Right cardiac atrium (tissue), 5 donors: ENCODE measurements at regions not wholly inside any gene's neighbourhood (a gene's known extent, or its start where the extent isn't known, plus 50 kb on each side); places are given as distances from the start of the nearest gene placed in this dataset.

Experiments
- ATAC-seq, 2 donors: fragments of 200-7000 bp; cut with Tn5 transposase; one replicate each; pipeline versions ENCODE4 v1.8.0 to v1.9.1; 2020; ENCODE audit warnings: moderate library complexity in 2 of 2, mild to moderate bottlenecking in 1 of 2
- DNase-seq, 3 donors: peaks; one replicate each; pipeline ENCODE4 v3.0.0-alpha.2; 2020
- H3K27ac ChIP-seq: one replicate; pipeline ENCODE4 v1.5.1; 2013; ENCODE audit warnings: mild to moderate bottlenecking, low read length, control low read depth, moderate library complexity
- H3K27me3 ChIP-seq: one replicate; pipeline ENCODE4 v1.6.1; 2013; ENCODE audit not compliant: control insufficient read depth, insufficient read depth
- H3K4me1 ChIP-seq: one replicate; pipeline ENCODE4 v1.6.1; 2013; ENCODE audit warnings: low read length; ENCODE audit not compliant: control insufficient read depth, insufficient read depth
- H3K4me3 ChIP-seq: one replicate; pipeline ENCODE4 v1.5.1; 2013; ENCODE audit warnings: low read length, control low read depth
- H3K9me3 ChIP-seq: one replicate; pipeline ENCODE4 v1.6.1; 2013; ENCODE audit warnings: low read length; ENCODE audit not compliant: control insufficient read depth
- WGBS: extraction: QIAGEN DNeasy Blood & Tissue Kit; methylation state at CpG from one replicate; pipeline ENCODE4 v1.1.7; 2013; 5-methylcytosine and 5-hydroxymethylcytosine counted together
- intact Hi-C, 4 donors: fragments of 100-400 bp; cut with DNase I; formaldehyde crosslinking; loops; one replicate each; pipeline versions ENCODE4 v1.11.0 to v1.14.0; 2022 to 2023
- donor health status: healthy with polysubstance abuse.
- donor health status: DM: no; HTN: yes; CAD: no.
- donor health status: DM: no; HTN: no; CAD: no.
- donor health status: DM: no; HTN: yes; CAD: no; lungs with severe emphysema.
- donor health status: DM: yes; HTN: yes; CAD: no.

DNA sequence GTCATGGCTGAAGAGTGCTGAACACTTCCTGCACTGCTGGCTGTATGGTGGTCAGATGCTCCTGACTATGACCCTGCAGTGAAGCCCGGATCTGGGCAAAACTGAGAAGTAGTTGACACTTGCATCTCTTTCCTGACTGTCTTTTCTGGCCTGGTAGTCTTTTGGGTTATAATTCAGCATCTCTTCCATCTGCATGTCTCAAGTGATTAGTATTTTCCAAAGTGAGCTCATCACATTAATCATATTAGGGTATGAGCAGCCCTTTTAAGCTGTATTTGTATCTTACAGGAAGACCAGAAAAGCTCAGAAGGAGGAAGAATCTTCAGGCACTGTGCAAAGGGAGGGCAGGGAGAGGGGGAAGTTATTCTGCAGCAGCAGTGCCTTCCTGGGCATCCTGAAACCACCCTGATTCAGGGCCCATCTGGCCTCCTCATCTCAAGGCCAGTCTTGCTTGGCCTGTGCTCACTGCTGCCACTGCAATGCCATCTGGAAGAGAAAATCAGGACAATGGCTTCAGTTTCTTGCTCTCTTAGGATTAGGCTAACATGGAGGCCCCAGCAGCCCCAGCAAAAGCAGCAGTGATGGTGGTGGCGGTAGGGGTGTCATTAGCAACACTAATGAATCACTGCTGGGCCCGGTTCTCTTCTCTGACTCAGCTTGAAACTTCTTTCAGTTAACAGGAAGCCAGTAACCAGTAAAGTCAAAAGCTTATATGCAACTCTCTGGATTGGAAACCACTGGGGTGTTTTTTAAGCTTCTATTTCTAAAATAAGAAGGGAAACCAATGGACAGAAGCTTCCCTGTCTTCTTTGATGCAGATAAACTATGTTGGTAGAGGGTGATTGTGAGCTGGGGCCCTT lies 63.3 kb upstream of the WDR26 start:
- 40% methylated on average over 3 of the region's 3 CpGs for WGBS
- H3K9me3 ChIP-seq, result no peaks in the 10 kb centered on the region
- intact Hi-C loops, result no loop called here
- H3K27me3 ChIP-seq, result no peaks in the 10 kb centered on the region
- peaks cover 11% of the 10 kb centered on the region for H3K4me1 ChIP-seq
- DNase-seq (peak in 1 of 3 donors; percentile 47), ATAC-seq (peak; percentile 34 to 69)
- H3K27ac ChIP-seq, result peak overlapping the region; percentile 85
- H3K4me3 ChIP-seq, result no peak overlapping the region

DNA sequence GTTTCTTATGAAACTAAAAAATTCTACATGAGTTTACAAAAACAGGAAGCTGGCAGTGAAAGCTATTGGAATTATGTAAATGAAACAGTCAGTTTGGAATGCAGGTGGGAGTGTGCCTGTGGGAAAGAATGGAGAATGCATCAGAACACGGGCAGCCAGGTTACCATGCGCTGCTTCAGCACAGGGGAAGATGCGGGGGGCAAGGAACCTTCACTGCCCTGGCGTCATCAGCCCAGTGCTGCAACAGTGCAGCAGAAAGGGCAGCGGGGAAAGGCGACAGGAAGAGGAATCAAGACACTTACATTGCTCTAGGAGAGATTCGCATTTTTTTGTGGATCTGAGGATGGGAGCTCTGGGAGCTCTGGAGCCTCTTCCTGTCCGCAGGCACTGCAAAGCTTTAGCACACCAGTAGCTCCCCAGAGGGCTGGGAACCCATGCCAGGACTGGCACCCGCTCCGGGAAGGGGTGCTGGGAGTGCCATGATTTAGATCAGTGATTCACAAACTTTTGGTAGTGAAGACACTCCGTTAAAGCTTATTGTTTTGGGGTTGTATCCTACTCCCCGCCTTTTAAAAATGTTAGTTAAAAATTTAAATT lies 64.1 kb upstream of the WDR26 start:
- no peak for ATAC-seq
- H3K9me3 ChIP-seq, result no peaks in the 10 kb centered on the region
- peaks cover 14% of the 10 kb centered on the region for H3K4me1 ChIP-seq
- H3K27me3 ChIP-seq, result no peaks in the 10 kb centered on the region
- peak in 1 of 3 donors; percentile 59 for DNase-seq
- intact Hi-C loops, result no loop called here
- H3K27ac ChIP-seq, result peak overlapping the region; percentile 16
- no peak overlapping the region for H3K4me3 ChIP-seq
- 53% methylated on average over 12 of the region's 12 CpGs for WGBS

DNA sequence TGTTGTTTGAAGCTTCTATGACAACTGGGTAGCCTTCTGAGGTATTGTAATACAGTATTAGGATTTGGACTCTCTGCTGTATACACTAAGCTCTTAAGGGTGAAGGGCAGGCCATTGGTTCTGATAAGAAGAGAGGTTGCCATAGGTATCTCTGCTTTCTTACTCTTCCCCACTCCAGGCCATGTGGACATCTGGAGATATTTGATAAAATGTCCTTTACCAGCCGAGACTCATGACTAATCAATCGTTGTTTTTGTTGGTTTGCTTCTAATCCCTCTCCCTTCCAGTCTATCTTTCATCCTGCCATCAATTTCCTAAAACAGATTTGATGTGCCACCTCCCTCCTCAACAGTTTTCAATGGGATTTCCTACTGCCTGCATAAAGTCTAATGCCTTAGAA lies 64.6 kb upstream of the WDR26 start:
- WGBS, result 55% methylated on average over 2 of the region's 2 CpGs
- ATAC-seq, result no peak
- H3K4me1 ChIP-seq, result peaks cover 14% of the 10 kb centered on the region
- H3K27me3 ChIP-seq, result no peaks in the 10 kb centered on the region
- no peak for DNase-seq
- no peak overlapping the region for H3K27ac ChIP-seq
- no peaks in the 10 kb centered on the region for H3K9me3 ChIP-seq
- intact Hi-C loops, result no loop called here
- no peak overlapping the region for H3K4me3 ChIP-seq

DNA sequence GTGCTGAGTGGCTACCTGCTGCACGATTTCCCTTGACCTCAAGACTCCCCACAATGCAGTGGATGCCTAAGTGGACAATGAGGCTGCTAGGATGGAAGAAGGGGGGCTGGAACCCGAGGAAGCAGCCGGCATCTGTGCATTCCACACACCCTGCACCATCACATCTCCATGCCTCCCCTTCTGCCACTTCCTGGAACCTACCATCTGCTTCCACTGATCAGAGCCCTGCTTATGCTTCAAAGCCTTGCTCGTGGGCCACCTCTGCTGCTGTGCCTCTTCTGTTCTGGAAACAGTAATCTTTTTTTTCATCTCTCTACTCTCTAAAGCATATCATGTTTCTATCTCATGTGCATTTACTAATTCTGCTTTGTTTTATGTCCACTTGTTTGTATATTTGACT lies 66.2 kb upstream of the WDR26 start:
- WGBS, result 84% methylated on average over 4 of the region's 4 CpGs
- Histone ChIP-seq H3K9me3 (no peaks in the 10 kb centered on the region), H3K4me1 (peaks cover 14% of the 10 kb centered on the region), H3K4me3 (no peak overlapping the region), H3K27me3 (no peaks in the 10 kb centered on the region), H3K27ac (no peak overlapping the region)
- intact Hi-C loops, result no loop called here
- DNase-seq (no peak), ATAC-seq (no peak)

DNA sequence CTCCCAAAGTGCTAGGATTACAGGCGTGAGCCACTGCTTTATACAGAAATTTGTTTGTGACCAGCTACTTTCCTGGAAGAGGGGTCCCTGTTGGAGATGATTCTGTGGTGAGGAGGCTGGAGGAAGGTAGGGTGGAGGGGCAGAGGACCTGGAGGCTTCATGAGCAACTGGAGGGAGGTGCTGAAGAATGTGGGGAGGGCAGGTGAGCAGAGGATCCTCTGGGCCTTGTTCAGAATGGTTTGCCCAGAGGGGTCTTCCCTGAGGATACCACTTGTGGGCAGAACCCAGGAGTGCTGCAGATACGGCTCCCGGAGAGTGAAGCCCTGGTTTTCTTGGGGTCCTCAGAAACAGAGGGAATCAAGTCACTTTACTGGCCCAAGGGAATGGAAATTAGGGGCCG lies 67.2 kb upstream of the WDR26 start:
- no peak for ATAC-seq
- no peaks in the 10 kb centered on the region for H3K9me3 ChIP-seq
- no peak for DNase-seq
- H3K4me1 ChIP-seq, result peaks cover 14% of the 10 kb centered on the region
- intact Hi-C loops, result no loop called here
- no peak overlapping the region for H3K27ac ChIP-seq
- 92% methylated on average over 4 of the region's 4 CpGs for WGBS
- no peaks in the 10 kb centered on the region for H3K27me3 ChIP-seq
- no peak overlapping the region for H3K4me3 ChIP-seq

GRCh38 chr1:224502459-224503160 lies 68.0 kb upstream of the WDR26 start:
- intact Hi-C loops, result no loop called here
- peak overlapping the region; percentile 56 for H3K27ac ChIP-seq
- ATAC-seq, result peak in 1 of 2 donors; percentile 0
- WGBS, result 40% methylated on average over 12 of the region's 12 CpGs
- H3K4me3 ChIP-seq, result no peak overlapping the region
- H3K9me3 ChIP-seq, result no peaks in the 10 kb centered on the region
- peaks cover 14% of the 10 kb centered on the region for H3K4me1 ChIP-seq
- peak in 1 of 3 donors; percentile 69 for DNase-seq
- no peaks in the 10 kb centered on the region for H3K27me3 ChIP-seq

DNA sequence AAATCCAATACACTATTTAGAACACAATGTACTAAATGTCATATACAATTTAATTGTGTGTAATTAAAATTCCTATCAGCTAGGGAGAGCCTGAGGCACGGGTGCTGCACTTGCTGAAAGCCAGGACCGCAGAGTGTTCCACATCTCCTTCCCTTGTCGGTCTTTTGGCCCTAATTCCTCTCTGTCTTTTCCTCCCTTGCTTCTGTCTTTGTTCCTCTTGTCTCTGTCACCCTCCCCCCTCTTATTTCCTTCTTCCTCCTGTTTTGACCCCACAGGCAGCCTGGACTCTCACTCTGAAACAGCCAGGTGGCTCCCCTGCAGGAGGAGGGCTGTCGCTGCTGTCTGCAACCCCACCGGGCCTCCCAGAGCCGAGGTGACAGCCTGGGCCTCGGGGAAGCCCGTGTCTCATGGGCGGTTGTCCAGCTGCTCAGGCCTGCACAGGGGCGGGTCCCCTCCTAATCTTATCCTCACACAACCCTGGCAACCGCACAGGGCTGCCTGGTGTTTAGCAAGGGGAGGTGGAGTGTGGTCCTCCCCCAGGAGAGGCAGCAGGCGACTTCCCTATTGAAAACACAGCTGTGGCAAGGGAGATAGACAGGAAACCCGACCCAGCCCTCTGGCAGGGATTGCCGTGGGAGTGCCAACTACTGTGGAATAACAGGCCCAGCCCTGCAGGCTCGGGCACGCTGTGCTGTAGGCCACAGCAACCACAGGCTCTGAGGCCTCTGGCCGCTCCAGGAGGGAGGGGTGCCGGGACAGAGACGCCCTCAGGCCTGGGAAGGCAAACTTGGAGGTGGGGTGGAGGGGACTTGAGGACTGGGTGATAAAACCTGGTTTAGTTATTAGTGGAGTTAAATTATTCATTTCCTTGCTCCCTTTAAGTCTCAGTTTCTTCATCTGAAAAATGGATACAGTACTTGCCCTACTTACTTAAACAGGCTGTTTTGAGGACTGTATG lies 68.8 kb upstream of the WDR26 start:
- H3K9me3 ChIP-seq, result no peaks in the 10 kb centered on the region
- 3% methylated on average over 19 of the region's 19 CpGs for WGBS
- ATAC-seq, result peak; percentile 98
- intact Hi-C loops, result no loop called here
- H3K4me1 ChIP-seq, result peaks cover 14% of the 10 kb centered on the region
- no peaks in the 10 kb centered on the region for H3K27me3 ChIP-seq
- H3K27ac ChIP-seq, result peak overlapping the region; percentile 86
- no peak overlapping the region for H3K4me3 ChIP-seq
- DNase-seq, result peak; percentile 95 to 98 (median 98)

- Histone ChIP-seq H3K4me1 (peaks cover 13% of the 10 kb centered on the region), H3K4me3 (no peak overlapping the region), H3K27me3 (no peaks in the 10 kb centered on the region), H3K27ac (peak overlapping the region; percentile 59), H3K9me3 (no peaks in the 10 kb centered on the region)
- ATAC-seq (no peak), DNase-seq (no peak)
- 61% methylated on average over 4 of the region's 4 CpGs for WGBS
- intact Hi-C loops, result no loop called here
These were observed 69.9 kb upstream of the WDR26 start for GRCh38 chr1:224504297-224505041.

GRCh38 chr1:224505454-224506093 lies 71.0 kb upstream of the WDR26 start:
- H3K9me3 ChIP-seq, result no peaks in the 10 kb centered on the region
- intact Hi-C loops, result no loop called here
- no peaks in the 10 kb centered on the region for H3K27me3 ChIP-seq
- peaks cover 13% of the 10 kb centered on the region for H3K4me1 ChIP-seq
- no peak for DNase-seq
- ATAC-seq, result no peak
- no peak overlapping the region for H3K4me3 ChIP-seq
- no peak overlapping the region for H3K27ac ChIP-seq
- 60% methylated on average over 3 of the region's 3 CpGs for WGBS
